GM19467 (cell line): ENCODE measurements at regions not wholly inside any gene's neighbourhood (a gene's known extent, or its start where the extent isn't known, plus 50 kb on each side); places are given as distances from the start of the nearest gene placed in this dataset.
"Not testable (repeated sequence)": the region's sequence is repeated elsewhere in the genome, so short reads cannot be mapped to it uniquely, and the experiment has no call there.

Experiments
- ATAC-seq: cut with Tn5 transposase; IDR thresholded peaks from one replicate; pipeline ENCODE4 v1.9.1; 2021; ENCODE audit warnings: mild to moderate bottlenecking, moderate library complexity; ENCODE audit not compliant: unreplicated experiment

GRCh38 chr17:77509089-77509488 is 368.3 kb downstream of the SEC14L1 start:
- no peak for ATAC-seq

GRCh38 chr17:77509599-77509998 is 368.8 kb downstream of the SEC14L1 start:
- ATAC-seq: no peak

- ATAC-seq: no peak
These were observed 369.5 kb downstream of the SEC14L1 start for GRCh38 chr17:77510133-77510796.

GRCh38 chr17:77511514-77512061 is 370.8 kb downstream of the SEC14L1 start:
- ATAC-seq: no peak

- ATAC-seq: no peak
These were observed 371.5 kb downstream of the SEC14L1 start for GRCh38 chr17:77512062-77512946.

GRCh38 chr17:77513045-77513444 is 372.3 kb downstream of the SEC14L1 start:
- no peak for ATAC-seq

GRCh38 chr17:77515227-77515626 is 374.5 kb downstream of the SEC14L1 start:
- ATAC-seq: no peak

GRCh38 chr17:77516902-77517301 is 376.1 kb downstream of the SEC14L1 start:
- ATAC-seq: no peak

- no peak for ATAC-seq
These were observed 380.3 kb downstream of the SEC14L1 start for GRCh38 chr17:77521076-77521475.

- no peak for ATAC-seq
These were observed 382.8 kb downstream of the SEC14L1 start for GRCh38 chr17:77523540-77523939.

- no peak for ATAC-seq
These were observed 385.5 kb downstream of the SEC14L1 start for GRCh38 chr17:77526259-77526711.

GRCh38 chr17:77526728-77527350 is 386.1 kb downstream of the SEC14L1 start:
- ATAC-seq: no peak

GRCh38 chr17:77527409-77527808 is 386.6 kb downstream of the SEC14L1 start:
- ATAC-seq: no peak

- ATAC-seq: no peak
These were observed 387.2 kb downstream of the SEC14L1 start for GRCh38 chr17:77527836-77528505.

- no peak for ATAC-seq
These were observed 388.0 kb downstream of the SEC14L1 start for GRCh38 chr17:77528516-77529327.

- no peak for ATAC-seq
These were observed 388.5 kb downstream of the SEC14L1 start for GRCh38 chr17:77529328-77529650.

- no peak for ATAC-seq
These were observed 389.8 kb downstream of the SEC14L1 start for GRCh38 chr17:77530591-77530990.

GRCh38 chr17:77531002-77531401 is 390.2 kb downstream of the SEC14L1 start:
- ATAC-seq: no peak

GRCh38 chr17:77531641-77532040 is 390.9 kb downstream of the SEC14L1 start:
- ATAC-seq: no peak

GRCh38 chr17:77533697-77534096 is 392.9 kb downstream of the SEC14L1 start:
- not testable (repeated sequence) for ATAC-seq
